Left forelimb (tissue), 1 donor: ENCODE measurements at regions not wholly inside any gene's neighbourhood (a gene's known extent, or its start where the extent isn't known, plus 50 kb on each side); places are given as distances from the start of the nearest gene placed in this dataset.
A peak's percentile ranks its signal among the peaks of the same experiment; 100 is the strongest.

ENCODE experiments used
- DNase-seq: peaks from one replicate; pipeline ENCODE4 v3.0.0-alpha.2; 2018; ENCODE audit warnings: low spot score

GRCh38 chr2:8518979-8519668 is 162.7 kb upstream of the ID2 start:
- DNase-seq = no peak

- no peak for DNase-seq
These were observed 161.0 kb upstream of the ID2 start for GRCh38 chr2:8520791-8521344.

- no peak for DNase-seq
These were observed 159.2 kb upstream of the ID2 start for GRCh38 chr2:8522687-8523086.

GRCh38 chr2:8524388-8524787 is 157.5 kb upstream of the ID2 start:
- DNase-seq = no peak

- no peak for DNase-seq
These were observed 157.0 kb upstream of the ID2 start for GRCh38 chr2:8524823-8525222.

- no peak for DNase-seq
These were observed 156.6 kb upstream of the ID2 start for GRCh38 chr2:8525236-8525581.

GRCh38 chr2:8525582-8526402 is 156.1 kb upstream of the ID2 start:
- no peak for DNase-seq

GRCh38 chr2:8526403-8526696 is 155.5 kb upstream of the ID2 start:
- no peak for DNase-seq

- DNase-seq = no peak
These were observed 154.8 kb upstream of the ID2 start for GRCh38 chr2:8527031-8527430.

GRCh38 chr2:8527676-8528075 is 154.2 kb upstream of the ID2 start:
- DNase-seq = no peak

GRCh38 chr2:8528863-8529262 is 153.0 kb upstream of the ID2 start:
- DNase-seq = no peak

GRCh38 chr2:8529706-8530277 is 152.1 kb upstream of the ID2 start:
- no peak for DNase-seq

- no peak for DNase-seq
These were observed 150.4 kb upstream of the ID2 start for GRCh38 chr2:8531481-8531880.

GRCh38 chr2:8532438-8532837 is 149.4 kb upstream of the ID2 start:
- DNase-seq = no peak

GRCh38 chr2:8533923-8534322 is 147.9 kb upstream of the ID2 start:
- no peak for DNase-seq

- no peak for DNase-seq
These were observed 147.5 kb upstream of the ID2 start for GRCh38 chr2:8534386-8534728.

GRCh38 chr2:8534729-8535468 is 147.0 kb upstream of the ID2 start:
- DNase-seq = no peak

- no peak for DNase-seq
These were observed 146.4 kb upstream of the ID2 start for GRCh38 chr2:8535469-8535795.

- peak; percentile 62 for DNase-seq
These were observed 145.8 kb upstream of the ID2 start for GRCh38 chr2:8535821-8536685.

GRCh38 chr2:8536686-8537561 is 144.9 kb upstream of the ID2 start:
- DNase-seq = peak; percentile 59
